GM23248 (cell line): ENCODE measurements at regions not wholly inside any gene's neighbourhood (a gene's known extent, or its start where the extent isn't known, plus 50 kb on each side); places are given as distances from the start of the nearest gene placed in this dataset.
A peak's percentile ranks its signal among the peaks of the same experiment; 100 is the strongest.

Source experiments
- DNase-seq: peaks from one replicate; pipeline ENCODE4 v3.0.0-alpha.2; 2015
- H2AFZ ChIP-seq: fragments of 200-600 bp; sonication (generic); 2 replicates; pipeline ENCODE4 v1.6.1; 2016; ENCODE audit warnings: antibody characterized with exemption
- H3F3A ChIP-seq: fragments of 200-600 bp; sonication (generic); 2 replicates; pipeline ENCODE4 v1.6.1; 2016; ENCODE audit warnings: mild to moderate bottlenecking, antibody characterized with exemption, mixed run types; ENCODE audit not compliant: insufficient read depth
- H3K27ac ChIP-seq: fragments of 200-600 bp; sonication (generic); 2 replicates; pipeline ENCODE4 v1.5.1; 2016; ENCODE audit warnings: mild to moderate bottlenecking
- H3K27me3 ChIP-seq: fragments of 200-600 bp; sonication (generic); replicated peaks from 2 replicates; pipeline ENCODE4 v1.6.1; 2016; ENCODE audit warnings: mild to moderate bottlenecking; ENCODE audit not compliant: insufficient read depth
- H3K36me3 ChIP-seq: fragments of 200-600 bp; sonication (generic); 2 replicates; pipeline ENCODE4 v1.6.1; 2016; ENCODE audit warnings: low read depth, mild to moderate bottlenecking
- H3K4me1 ChIP-seq: fragments of 200-600 bp; sonication (generic); 2 replicates; pipeline ENCODE4 v1.6.1; 2016; ENCODE audit warnings: mild to moderate bottlenecking; ENCODE audit not compliant: insufficient read depth
- H3K4me2 ChIP-seq: fragments of 200-600 bp; sonication (generic); one replicate; pipeline ENCODE4 v1.6.1; 2016; ENCODE audit warnings: mild to moderate bottlenecking; ENCODE audit not compliant: unreplicated experiment
- H3K4me3 ChIP-seq: fragments of 200-600 bp; sonication (generic); 2 replicates; pipeline ENCODE4 v1.5.1; 2016; ENCODE audit warnings: mild to moderate bottlenecking
- H3K79me2 ChIP-seq: fragments of 200-600 bp; sonication (generic); 2 replicates; pipeline ENCODE4 v1.6.1; 2016; ENCODE audit warnings: mild to moderate bottlenecking; ENCODE audit not compliant: insufficient read depth
- H3K9ac ChIP-seq: fragments of 200-600 bp; sonication (generic); 2 replicates; pipeline ENCODE4 v1.6.1; 2016; ENCODE audit warnings: mild to moderate bottlenecking
- H3K9me2 ChIP-seq: fragments of 200-600 bp; sonication (generic); 2 replicates; pipeline ENCODE4 v1.6.1; 2016; ENCODE audit warnings: mixed run types, mild to moderate bottlenecking, moderate library complexity; ENCODE audit not compliant: insufficient read depth
- H3K9me3 ChIP-seq: fragments of 200-600 bp; sonication (generic); one replicate; pipeline ENCODE4 v1.6.1; 2017; ENCODE audit warnings: low read depth
- H4K20me1 ChIP-seq: fragments of 200-600 bp; sonication (generic); 2 replicates; pipeline ENCODE4 v1.6.0; 2016; ENCODE audit not compliant: insufficient read depth
- EZH2 ChIP-seq: fragments of 200-600 bp; sonication (generic); IDR thresholded peaks from 2 replicates; pipeline ENCODE4 v1.6.1; 2018; ENCODE audit warnings: antibody characterized with exemption, mild to moderate bottlenecking; ENCODE audit not compliant: insufficient read depth, poor library complexity, severe bottlenecking
- EZH2phosphoT487 ChIP-seq: fragments of 200-600 bp; sonication (generic); IDR thresholded peaks from 2 replicates; pipeline ENCODE4 v1.6.1; 2018; ENCODE audit warnings: antibody characterized with exemption, moderate library complexity, mild to moderate bottlenecking, low read depth; ENCODE audit not compliant: insufficient read depth
- WGBS, 2 experiments: methylation state at CpG; one replicate each; pipeline ENCODE4 v1.1.6; 2015 to 2017; ENCODE audit warnings: low lambda C conversion rate in 2 of 2, low coverage in 1 of 2; ENCODE audit errors: missing lambda C conversion rate in 2 of 2; 5-methylcytosine and 5-hydroxymethylcytosine counted together
- in situ Hi-C: fragments of 300-500 bp; cut with MboI; formaldehyde crosslinking; loops from 2 replicates; pipeline ENCODE4 v1.15.0; 2020

DNA sequence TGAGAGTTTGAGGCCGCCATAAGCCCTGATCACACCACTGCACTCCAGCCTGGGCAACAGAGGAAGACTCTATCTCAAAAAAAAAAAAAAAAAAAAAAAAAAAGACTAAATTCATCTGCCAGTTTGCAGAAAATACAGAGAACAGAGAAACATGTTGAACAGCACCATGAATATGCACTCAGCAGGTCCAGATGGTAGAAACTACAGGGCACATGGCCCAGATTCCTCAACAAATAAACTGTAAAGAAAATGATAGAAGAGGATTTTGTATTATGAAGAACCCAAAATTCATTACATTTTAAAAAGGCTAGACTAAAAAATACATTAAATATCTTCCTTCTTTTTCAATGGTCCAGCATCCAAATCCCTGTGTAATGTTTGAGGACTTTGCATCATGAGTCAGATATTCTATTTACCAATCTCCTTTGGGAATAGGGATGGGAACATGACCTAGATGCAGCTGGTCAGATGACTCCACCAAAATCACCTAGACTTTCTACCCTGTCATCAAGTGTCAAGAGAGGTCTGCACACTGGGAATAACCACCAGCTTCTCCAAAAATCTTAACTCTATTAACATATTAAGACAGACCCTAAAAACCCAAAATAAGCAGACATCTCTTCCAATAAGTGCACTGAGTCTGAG is 189.1 kb upstream of the TCF21 start:
- Histone ChIP-seq H3K27ac (no peak overlapping the region), H3K9me2 (no peaks in the 10 kb centered on the region), H2AFZ (no peak overlapping the region), H3K36me3 (no peaks in the 10 kb centered on the region), H3K9me3 (no peaks in the 10 kb centered on the region), H3K9ac (no peak overlapping the region), H3K4me1 (peaks cover 13% of the 10 kb centered on the region), H3K4me2 (no peak overlapping the region), H3K27me3 (no peaks in the 10 kb centered on the region), H3K4me3 (no peak overlapping the region), H4K20me1 (no peaks in the 10 kb centered on the region), H3F3A (peaks cover 12% of the 10 kb centered on the region), H3K79me2 (no peaks in the 10 kb centered on the region)
- in situ Hi-C loops: no loop called here
- no peak for TF ChIP-seq EZH2
- TF ChIP-seq EZH2phosphoT487: no peak
- 96 to 100% methylated on average over 1 of the region's 1 CpG for WGBS, 2 experiments
- DNase-seq: peak; percentile 40

- H3K36me3 ChIP-seq: no peaks in the 10 kb centered on the region
- H3F3A ChIP-seq: peaks cover 31% of the 10 kb centered on the region
- H3K9me2 ChIP-seq: no peaks in the 10 kb centered on the region
- no peaks in the 10 kb centered on the region for H4K20me1 ChIP-seq
- H3K4me1 ChIP-seq: peaks cover 32% of the 10 kb centered on the region
- H2AFZ ChIP-seq: no peak overlapping the region
- no peak overlapping the region for H3K9ac ChIP-seq
- H3K4me2 ChIP-seq: no peak overlapping the region
- 88% methylated on average over 9 of the region's 9 CpGs for WGBS, 2 experiments
- H3K4me3 ChIP-seq: no peak overlapping the region
- H3K27me3 ChIP-seq: no peaks in the 10 kb centered on the region
- TF ChIP-seq EZH2phosphoT487 (no peak), EZH2 (no peak)
- in situ Hi-C loops: no loop called here
- H3K9me3 ChIP-seq: no peaks in the 10 kb centered on the region
- no peak overlapping the region for H3K27ac ChIP-seq
- no peak for DNase-seq
- no peaks in the 10 kb centered on the region for H3K79me2 ChIP-seq
These were observed 187.1 kb upstream of the TCF21 start for GRCh38 chr6:133701633-133702331.

DNA sequence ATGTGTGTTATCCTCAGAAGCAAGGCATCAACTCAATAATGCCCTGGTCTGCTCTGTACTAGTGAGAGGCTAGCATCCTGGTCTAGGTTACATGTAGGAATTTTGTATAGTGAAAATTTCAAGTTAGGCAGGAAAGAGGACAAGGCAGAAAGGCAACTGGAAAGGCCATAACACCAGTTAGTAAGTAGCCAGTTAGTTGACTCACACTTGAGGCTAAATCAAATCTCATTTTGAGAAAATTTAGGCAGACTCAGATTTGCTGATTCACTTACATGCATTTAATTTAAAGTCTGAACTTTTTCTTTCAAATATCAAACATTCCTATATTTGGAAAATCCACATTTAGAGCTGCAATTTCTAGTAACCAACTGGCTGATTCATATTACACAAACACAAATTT is 184.5 kb upstream of the TCF21 start:
- in situ Hi-C loops: no loop called here
- no peaks in the 10 kb centered on the region for H4K20me1 ChIP-seq
- no peaks in the 10 kb centered on the region for H3K9me2 ChIP-seq
- H3K4me3 ChIP-seq: no peak overlapping the region
- H3F3A ChIP-seq: peaks cover 43% of the 10 kb centered on the region
- peak overlapping the region; percentile 54; the same call in 1 of the 2 replicates for H2AFZ ChIP-seq
- DNase-seq: peak; percentile 74
- peak overlapping the region; percentile 57 for H3K9ac ChIP-seq
- H3K36me3 ChIP-seq: no peaks in the 10 kb centered on the region
- TF ChIP-seq EZH2 (no peak), EZH2phosphoT487 (no peak)
- H3K27ac ChIP-seq: peak overlapping the region; percentile 75
- no peaks in the 10 kb centered on the region for H3K27me3 ChIP-seq
- no peaks in the 10 kb centered on the region for H3K9me3 ChIP-seq
- peaks cover 47% of the 10 kb centered on the region for H3K4me1 ChIP-seq
- H3K4me2 ChIP-seq: peak overlapping the region; percentile 35
- no peaks in the 10 kb centered on the region for H3K79me2 ChIP-seq

- Histone ChIP-seq H3K4me1 (peaks cover 47% of the 10 kb centered on the region), H3K27me3 (no peaks in the 10 kb centered on the region), H3K9me2 (no peaks in the 10 kb centered on the region), H3K4me3 (peak overlapping the region; percentile 4; the same call in 1 of the 2 replicates), H3K27ac (peak overlapping the region; percentile 75), H3F3A (peaks cover 43% of the 10 kb centered on the region), H3K4me2 (peak overlapping the region; percentile 35), H3K79me2 (no peaks in the 10 kb centered on the region), H4K20me1 (no peaks in the 10 kb centered on the region), H3K9me3 (no peaks in the 10 kb centered on the region), H3K9ac (peak overlapping the region; percentile 57), H3K36me3 (no peaks in the 10 kb centered on the region), H2AFZ (peak overlapping the region; percentile 54; the same call in 1 of the 2 replicates)
- no peak for TF ChIP-seq EZH2
- TF ChIP-seq EZH2phosphoT487: no peak
- DNase-seq: peak; percentile 87
- 0 to 4% methylated on average over 1 of the region's 1 CpG for WGBS, 2 experiments
- in situ Hi-C loops: no loop called here
These were observed 183.8 kb upstream of the TCF21 start for GRCh38 chr6:133705066-133705465.
